GM12891 (cell line): ENCODE measurements at regions not wholly inside any gene's neighbourhood (a gene's known extent, or its start where the extent isn't known, plus 50 kb on each side); places are given as distances from the start of the nearest gene placed in this dataset.

ENCODE experiments used
- PAX5 ChIP-seq: IDR thresholded peaks from 2 replicates; pipeline ENCODE4 v1.6.1; 2011; ENCODE audit warnings: low read length, moderate library complexity, mild to moderate bottlenecking; ENCODE audit not compliant: insufficient read depth, severe bottlenecking
- POLR2A ChIP-seq: IDR thresholded peaks from 2 replicates; pipeline ENCODE4 v1.6.1; 2011; ENCODE audit warnings: low read depth, low read length, control low read depth
- POLR2AphosphoS5 ChIP-seq: IDR thresholded peaks from 2 replicates; pipeline ENCODE4 v1.6.1; 2011; ENCODE audit warnings: low read depth, low read length, control low read depth
- POU2F2 ChIP-seq: IDR thresholded peaks from 2 replicates; pipeline ENCODE4 v1.6.1; 2011; ENCODE audit warnings: low read depth, mild to moderate bottlenecking, control low read depth, low read length, moderate library complexity
- SPI1 ChIP-seq: IDR thresholded peaks from 2 replicates; pipeline ENCODE4 v1.6.1; 2011; ENCODE audit warnings: low read depth, low read length, control low read depth
- TAF1 ChIP-seq: IDR thresholded peaks from 2 replicates; pipeline ENCODE4 v1.6.1; 2011; ENCODE audit warnings: low read depth, low read length, control low read depth

DNA sequence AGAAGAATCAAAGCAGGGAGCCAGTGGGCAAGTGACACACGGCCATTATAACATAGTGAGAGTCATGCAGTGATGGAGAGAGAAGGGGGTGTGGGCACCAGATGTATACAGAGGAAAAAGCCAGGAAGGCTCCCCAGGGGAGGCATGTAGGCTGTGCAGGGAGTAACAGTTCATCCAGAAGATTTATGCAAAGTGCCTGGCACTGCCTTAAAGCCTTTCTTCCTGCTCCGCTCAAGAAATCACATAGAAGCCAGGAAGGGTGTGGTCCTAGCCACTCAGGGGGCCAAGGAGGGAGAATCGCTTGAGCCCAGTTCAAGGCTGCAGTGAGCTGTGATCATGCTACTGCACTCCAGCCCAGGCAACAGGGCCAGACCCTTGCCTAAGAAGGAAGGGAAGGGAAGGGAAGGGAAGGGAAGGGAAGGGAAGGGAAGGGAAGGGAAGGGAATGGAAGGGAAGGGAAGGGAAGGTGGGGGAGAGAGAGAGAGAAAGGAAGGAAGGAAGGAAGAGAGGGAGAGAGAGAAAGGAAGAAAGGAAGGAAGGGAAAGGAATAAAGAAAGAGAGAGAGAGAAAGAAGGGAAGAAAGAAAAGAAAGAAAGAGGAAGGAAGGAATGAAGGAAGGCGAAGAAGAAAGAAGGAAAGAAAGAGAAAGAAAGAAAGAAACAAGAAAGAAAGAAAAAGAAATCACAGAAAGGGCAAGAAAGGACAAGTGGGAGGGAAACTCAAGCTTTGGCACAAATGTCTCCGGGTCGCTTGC lies 89.8 kb downstream of the LHX2 start:
- no peak for TF ChIP-seq POLR2A
- TF ChIP-seq POLR2AphosphoS5: no peak
- TF ChIP-seq TAF1: no peak
- TF ChIP-seq SPI1: no peak
- no peak for TF ChIP-seq PAX5
- TF ChIP-seq POU2F2: no peak
